DOHH2 (cell line): ENCODE measurements at regions not wholly inside any gene's neighbourhood (a gene's known extent, or its start where the extent isn't known, plus 50 kb on each side); places are given as distances from the start of the nearest gene placed in this dataset.

Experiments used
- CTCF ChIP-seq: fragments of 200-600 bp; sonication (generic); IDR thresholded peaks from one replicate; pipeline ENCODE4 v1.5.1; 2014; ENCODE audit warnings: antibody characterized with exemption, mild to moderate bottlenecking, low read depth, low read length; ENCODE audit not compliant: poor library complexity, severe bottlenecking
- EZH2phosphoT487 ChIP-seq: fragments of 200-600 bp; sonication (generic); IDR thresholded peaks from 2 replicates; pipeline ENCODE4 v1.6.1; 2017; ENCODE audit warnings: borderline replicate concordance, mild to moderate bottlenecking, antibody characterized with exemption, low read length, moderate library complexity, mixed read lengths

- TF ChIP-seq CTCF, result no peak
- no peak for TF ChIP-seq EZH2phosphoT487
These were observed 454.5 kb downstream of the FBXO15 start for GRCh38 chr18:73693091-73693490.
